NCI-H82 treated with DMSO at 0.1 percent for 48 hours (cell line): ENCODE measurements at regions not wholly inside any gene's neighbourhood (a gene's known extent, or its start where the extent isn't known, plus 50 kb on each side); places are given as distances from the start of the nearest gene placed in this dataset.
"Not testable (repeated sequence)": the region's sequence is repeated elsewhere in the genome, so short reads cannot be mapped to it uniquely, and the experiment has no call there.

Source experiments
- DNase-seq: peaks from one replicate; lab custom pipeline; 2025; ENCODE audit not compliant: unreplicated experiment; lab: John Stamatoyannopoulos, UW

- DNase-seq = no peak
Observed at GRCh38 chr5:125073090-125073489, 326.7 kb upstream of the ZNF608 start.

- no peak for DNase-seq
Observed at GRCh38 chr5:125075567-125075966, 329.1 kb upstream of the ZNF608 start.

- not testable (repeated sequence) for DNase-seq
Observed at GRCh38 chr5:125079028-125079427, 332.6 kb upstream of the ZNF608 start.

- no peak for DNase-seq
Observed at GRCh38 chr5:125081101-125081500, 334.7 kb upstream of the ZNF608 start.

- no peak for DNase-seq
Observed at GRCh38 chr5:125083981-125084380, 337.5 kb upstream of the ZNF608 start.

- no peak for DNase-seq
Observed at GRCh38 chr5:125085797-125086505, 339.5 kb upstream of the ZNF608 start.

GRCh38 chr5:125088522-125089105, 342.2 kb upstream of the ZNF608 start:
- no peak for DNase-seq

GRCh38 chr5:125092138-125092537, 345.7 kb upstream of the ZNF608 start:
- DNase-seq = not testable (repeated sequence)

GRCh38 chr5:125093776-125094175, 347.3 kb upstream of the ZNF608 start:
- no peak for DNase-seq

- DNase-seq = no peak
Observed at GRCh38 chr5:125100342-125100741, 353.9 kb upstream of the ZNF608 start.

- DNase-seq = no peak
Observed at GRCh38 chr5:125100951-125101350, 354.5 kb upstream of the ZNF608 start.

GRCh38 chr5:125103459-125103858, 357.0 kb upstream of the ZNF608 start:
- DNase-seq = peak; percentile 33

GRCh38 chr5:125106271-125106670, 359.8 kb upstream of the ZNF608 start:
- no peak for DNase-seq

- DNase-seq = no peak
Observed at GRCh38 chr5:125106881-125107280, 360.4 kb upstream of the ZNF608 start.

- DNase-seq = no peak
Observed at GRCh38 chr5:125109293-125109692, 362.9 kb upstream of the ZNF608 start.

GRCh38 chr5:125109816-125110215, 363.4 kb upstream of the ZNF608 start:
- DNase-seq = no peak

- no peak for DNase-seq
Observed at GRCh38 chr5:125112196-125112595, 365.8 kb upstream of the ZNF608 start.

GRCh38 chr5:125113328-125113727, 366.9 kb upstream of the ZNF608 start:
- DNase-seq = no peak

- no peak for DNase-seq
Observed at GRCh38 chr5:125115195-125115525, 368.7 kb upstream of the ZNF608 start.

GRCh38 chr5:125117566-125117965, 371.1 kb upstream of the ZNF608 start:
- DNase-seq = peak; percentile 79

GRCh38 chr5:125120012-125120411, 373.6 kb upstream of the ZNF608 start:
- no peak for DNase-seq

- DNase-seq = no peak
Observed at GRCh38 chr5:125125031-125125823, 378.8 kb upstream of the ZNF608 start.
